ENCODE measurements at regions not wholly inside any gene's neighbourhood (a gene's known extent, or its start where the extent isn't known, plus 50 kb on each side); places are given as distances from the start of the nearest gene placed in this dataset.

DNA sequence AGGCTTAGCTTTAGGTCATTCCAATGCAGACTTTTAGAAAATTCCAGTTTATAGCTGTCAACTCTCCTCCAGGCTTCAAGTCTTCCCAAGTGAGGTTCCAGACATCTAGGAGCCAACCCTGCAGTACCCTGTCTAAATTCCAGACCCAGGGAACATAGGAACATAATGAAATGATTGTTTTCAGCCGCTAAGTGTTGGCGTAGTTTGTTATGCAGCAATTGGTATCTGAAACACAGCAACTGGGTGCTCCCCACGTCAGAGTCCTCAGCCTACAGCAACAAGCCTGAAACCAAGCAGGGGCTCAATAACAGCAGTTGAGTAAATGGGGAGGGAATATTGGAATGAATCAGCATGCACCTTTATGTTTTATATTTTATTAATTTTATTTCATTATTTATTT is 66.8 kb downstream of the BOD1 start:
- Histone ChIP-seq H3K9me3 (ENCODE audit: low read depth) (no peaks in the 10 kb centered on the region), H3K27me3 (no peaks in the 10 kb centered on the region)
- TF ChIP-seq, protein P1, sequence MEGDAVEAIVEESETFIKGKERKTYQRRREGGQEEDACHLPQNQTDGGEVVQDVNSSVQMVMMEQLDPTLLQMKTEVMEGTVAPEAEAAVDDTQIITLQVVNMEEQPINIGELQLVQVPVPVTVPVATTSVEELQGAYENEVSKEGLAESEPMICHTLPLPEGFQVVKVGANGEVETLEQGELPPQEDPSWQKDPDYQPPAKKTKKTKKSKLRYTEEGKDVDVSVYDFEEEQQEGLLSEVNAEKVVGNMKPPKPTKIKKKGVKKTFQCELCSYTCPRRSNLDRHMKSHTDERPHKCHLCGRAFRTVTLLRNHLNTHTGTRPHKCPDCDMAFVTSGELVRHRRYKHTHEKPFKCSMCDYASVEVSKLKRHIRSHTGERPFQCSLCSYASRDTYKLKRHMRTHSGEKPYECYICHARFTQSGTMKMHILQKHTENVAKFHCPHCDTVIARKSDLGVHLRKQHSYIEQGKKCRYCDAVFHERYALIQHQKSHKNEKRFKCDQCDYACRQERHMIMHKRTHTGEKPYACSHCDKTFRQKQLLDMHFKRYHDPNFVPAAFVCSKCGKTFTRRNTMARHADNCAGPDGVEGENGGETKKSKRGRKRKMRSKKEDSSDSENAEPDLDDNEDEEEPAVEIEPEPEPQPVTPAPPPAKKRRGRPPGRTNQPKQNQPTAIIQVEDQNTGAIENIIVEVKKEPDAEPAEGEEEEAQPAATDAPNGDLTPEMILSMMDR (IDR thresholded peaks at IDR 0.05; ENCODE audit: low read depth, low read length): no peak

DNA sequence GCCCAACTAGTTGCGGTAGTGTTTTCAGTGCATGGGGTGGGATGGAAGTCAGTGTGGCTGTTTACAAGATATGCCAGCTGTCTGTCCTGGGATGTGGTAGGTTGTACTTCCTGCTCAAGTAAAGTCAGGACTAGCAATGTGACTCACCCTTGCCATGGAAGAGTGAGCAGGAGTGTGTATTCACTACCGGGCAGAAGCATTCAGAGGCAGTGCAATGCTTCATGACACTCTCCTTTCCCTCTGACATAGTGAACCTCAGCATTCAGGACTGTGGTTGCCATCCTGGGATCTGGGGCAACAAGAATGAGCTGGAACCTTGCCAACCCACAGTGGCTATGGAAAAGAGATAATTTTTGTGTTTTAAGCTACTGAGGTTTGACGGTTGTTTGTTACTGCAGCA is 68.9 kb downstream of the BOD1 start:
- DNase-seq (ENCODE audit: low read depth in 1 of 2, low spot score in 1 of 2): peak in 1 of 2 donors; percentile 64
- no peaks in the 10 kb centered on the region for H3K27me3 ChIP-seq
- H3K27ac ChIP-seq: no peak overlapping the region
- H3K9me3 ChIP-seq (ENCODE audit: low read depth): no peaks in the 10 kb centered on the region
- no peak overlapping the region for H3K4me3 ChIP-seq
- H3K4me1 ChIP-seq (ENCODE audit: low read depth): no peaks in the 10 kb centered on the region
- TF ChIP-seq, protein P1 (IDR thresholded peaks at IDR 0.05; ENCODE audit: low read depth, low read length): no peak
- H3K36me3 ChIP-seq: no peaks in the 10 kb centered on the region

More for the DNA sequence above, 66.8 kb downstream of the BOD1 start:
- Histone ChIP-seq H3K4me3 (no peak overlapping the region), H3K4me1 (ENCODE audit: low read depth) (no peaks in the 10 kb centered on the region), H3K36me3 (no peaks in the 10 kb centered on the region), H3K27ac (no peak overlapping the region)
- no peak for DNase-seq (ENCODE audit: low read depth in 1 of 2, low spot score in 1 of 2)

DNA sequence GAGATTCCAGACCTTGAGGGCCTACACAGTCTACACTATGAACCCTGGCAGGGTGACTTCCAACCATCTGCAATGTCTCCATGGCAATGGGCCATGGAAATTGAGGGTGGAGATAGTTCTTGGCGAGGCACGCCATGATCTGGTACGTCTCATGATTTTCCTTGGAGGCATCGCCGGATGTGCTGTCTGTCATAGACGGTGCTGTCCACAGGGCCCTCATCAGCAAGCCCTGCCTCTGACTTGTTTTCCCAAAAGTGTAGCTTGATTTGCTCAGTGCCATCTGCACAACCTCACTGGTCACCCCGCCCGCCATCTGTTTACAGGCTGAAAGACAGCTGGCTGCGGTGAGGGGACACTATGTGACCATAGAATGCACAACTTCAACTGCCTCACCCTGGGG is 73.5 kb downstream of the BOD1 start:
- TF ChIP-seq, protein P1 (IDR thresholded peaks at IDR 0.05; ENCODE audit: low read depth, low read length): no peak
- H3K27ac ChIP-seq: no peak overlapping the region
- no peaks in the 10 kb centered on the region for H3K9me3 ChIP-seq (ENCODE audit: low read depth)
- H3K27me3 ChIP-seq: no peaks in the 10 kb centered on the region
- DNase-seq (ENCODE audit: low read depth in 1 of 2, low spot score in 1 of 2): no peak
- H3K4me1 ChIP-seq (ENCODE audit: low read depth): no peaks in the 10 kb centered on the region
- no peak overlapping the region for H3K4me3 ChIP-seq
- H3K36me3 ChIP-seq: no peaks in the 10 kb centered on the region

DNA sequence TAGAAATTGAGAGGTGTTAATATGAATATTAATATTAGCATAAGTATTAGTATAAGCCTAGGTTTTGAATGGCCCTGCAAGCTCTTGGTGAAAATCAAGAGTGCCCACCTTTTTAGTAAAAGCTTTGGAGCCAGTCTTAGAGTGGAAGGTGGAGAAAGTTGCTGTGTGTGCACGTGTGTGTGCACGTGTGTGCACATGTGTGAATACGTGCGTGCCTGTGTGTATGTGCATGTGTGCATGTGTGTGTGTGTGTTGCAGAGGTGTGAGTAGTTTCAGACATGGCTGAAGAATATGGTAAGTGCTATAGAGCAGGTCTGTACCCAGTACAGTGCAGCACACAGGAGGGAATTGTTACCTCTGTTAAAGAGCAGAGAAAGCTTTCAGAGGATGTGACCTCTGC is 74.3 kb downstream of the BOD1 start:
- DNase-seq (ENCODE audit: low read depth in 1 of 2, low spot score in 1 of 2): no peak
- TF ChIP-seq, protein P1 (IDR thresholded peaks at IDR 0.05; ENCODE audit: low read depth, low read length): no peak
- Histone ChIP-seq H3K9me3 (ENCODE audit: low read depth) (no peaks in the 10 kb centered on the region), H3K4me1 (ENCODE audit: low read depth) (no peaks in the 10 kb centered on the region), H3K27me3 (no peaks in the 10 kb centered on the region), H3K36me3 (no peaks in the 10 kb centered on the region), H3K27ac (no peak overlapping the region), H3K4me3 (no peak overlapping the region)

DNA sequence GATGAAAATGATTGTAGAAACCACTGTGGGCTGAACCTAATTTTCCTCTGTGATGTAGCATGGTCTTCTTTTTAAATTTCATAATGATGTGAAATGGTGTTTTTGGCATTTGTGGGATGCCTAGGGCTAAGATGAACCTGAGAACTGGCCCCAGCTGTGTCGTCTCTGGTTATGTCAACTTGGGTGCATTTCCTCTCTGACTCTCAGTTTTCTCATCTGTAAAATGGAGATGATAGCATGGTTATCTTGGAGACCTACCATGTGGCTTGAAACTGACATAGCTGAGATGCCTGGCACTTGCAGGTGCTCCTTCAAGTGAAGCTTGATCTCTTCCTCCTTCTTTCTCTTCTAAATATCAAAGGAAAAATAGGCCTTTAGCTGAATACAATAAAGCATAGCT is 77.8 kb downstream of the BOD1 start:
- H3K27me3 ChIP-seq: no peaks in the 10 kb centered on the region
- no peaks in the 10 kb centered on the region for H3K36me3 ChIP-seq
- no peaks in the 10 kb centered on the region for H3K9me3 ChIP-seq (ENCODE audit: low read depth)
- H3K4me1 ChIP-seq (ENCODE audit: low read depth): no peaks in the 10 kb centered on the region
- H3K27ac ChIP-seq: no peak overlapping the region
- H3K4me3 ChIP-seq: no peak overlapping the region
- TF ChIP-seq, protein P1 (IDR thresholded peaks at IDR 0.05; ENCODE audit: low read depth, low read length): no peak
- no peak for DNase-seq (ENCODE audit: low read depth in 1 of 2, low spot score in 1 of 2)

DNA sequence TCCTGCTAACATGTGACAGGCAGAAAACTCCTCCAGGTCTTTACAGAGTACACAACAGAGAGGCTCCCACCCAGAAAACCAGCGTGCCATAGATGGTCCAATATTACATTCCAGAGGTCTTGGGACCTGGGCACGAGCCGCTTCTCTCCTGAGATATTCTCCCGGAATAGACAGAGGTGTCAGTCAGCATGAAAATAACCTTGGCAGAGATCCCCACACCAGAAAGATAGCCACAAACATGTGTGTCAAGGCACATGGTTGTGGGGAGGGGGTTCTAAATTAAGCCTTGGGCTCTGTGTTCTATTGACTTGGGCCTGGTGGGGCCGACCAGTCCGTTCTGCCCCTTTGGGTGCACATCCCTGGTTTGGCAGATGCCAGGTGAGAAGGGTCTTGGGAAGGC is 78.4 kb downstream of the BOD1 start:
- no peaks in the 10 kb centered on the region for H3K9me3 ChIP-seq (ENCODE audit: low read depth)
- no peak overlapping the region for H3K27ac ChIP-seq
- no peak for DNase-seq (ENCODE audit: low read depth in 1 of 2, low spot score in 1 of 2)
- H3K4me1 ChIP-seq (ENCODE audit: low read depth): no peaks in the 10 kb centered on the region
- no peak overlapping the region for H3K4me3 ChIP-seq
- TF ChIP-seq, protein P1 (IDR thresholded peaks at IDR 0.05; ENCODE audit: low read depth, low read length): no peak
- no peaks in the 10 kb centered on the region for H3K36me3 ChIP-seq
- no peaks in the 10 kb centered on the region for H3K27me3 ChIP-seq
